ENCODE measurements at regions not wholly inside any gene's neighbourhood (a gene's known extent, or its start where the extent isn't known, plus 50 kb on each side); places are given as distances from the start of the nearest gene placed in this dataset.
"Not testable (repeated sequence)": the region's sequence is repeated elsewhere in the genome, so short reads cannot be mapped to it uniquely, and the experiment has no call there.

DNA sequence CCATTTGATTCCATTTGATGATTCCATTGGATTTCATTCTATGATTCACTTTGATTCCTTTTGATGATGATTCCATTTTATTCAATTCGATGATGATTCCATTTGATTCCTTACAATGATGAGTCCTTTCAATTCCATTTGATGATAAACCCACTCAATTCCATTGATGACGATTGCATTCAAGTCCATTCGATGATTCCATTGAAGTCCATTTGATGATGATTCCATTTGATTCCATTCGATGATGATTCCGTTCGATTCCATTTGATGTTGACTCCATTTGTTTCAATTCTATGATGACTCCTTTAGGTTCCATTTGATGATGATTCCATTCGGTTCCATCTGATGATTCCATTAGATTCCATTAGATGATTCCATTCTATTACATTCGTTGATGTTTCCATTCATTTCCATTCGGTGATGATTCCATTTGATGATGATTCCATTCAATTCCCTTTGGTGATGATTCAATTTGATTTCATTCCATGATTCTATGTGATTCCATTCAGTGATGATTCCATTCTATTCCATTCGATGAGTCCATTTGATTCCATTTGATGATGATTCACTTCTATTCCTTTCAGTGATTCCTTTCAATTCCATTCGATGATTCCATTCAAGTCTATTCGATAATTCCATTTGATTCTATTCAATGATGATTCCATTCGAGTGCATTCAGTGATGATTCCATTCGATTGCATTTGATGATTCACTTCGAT lies 1106.0 kb downstream of the RPIA start:
- Histone ChIP-seq H3K27me3 (ENCODE audit: control insufficient read depth, insufficient read depth, low read length) (no peaks in the 10 kb centered on the region), H3K4me2 (ENCODE audit: low read length) (no peak overlapping the region), H3K79me2 (no peaks in the 10 kb centered on the region), H3K9me3 (ENCODE audit: control insufficient read depth, low read length) (no peaks in the 10 kb centered on the region), H3K4me3 (ENCODE audit: low read depth, low read length) (no peak overlapping the region), H3K36me3 (ENCODE audit: control insufficient read depth, insufficient read depth, low read length) (no peaks in the 10 kb centered on the region), H3K27ac (no peak overlapping the region), H2AFZ (no peak overlapping the region), H3K9ac (no peak overlapping the region), H3K4me1 (no peaks in the 10 kb centered on the region)
- TF ChIP-seq, protein P1, sequence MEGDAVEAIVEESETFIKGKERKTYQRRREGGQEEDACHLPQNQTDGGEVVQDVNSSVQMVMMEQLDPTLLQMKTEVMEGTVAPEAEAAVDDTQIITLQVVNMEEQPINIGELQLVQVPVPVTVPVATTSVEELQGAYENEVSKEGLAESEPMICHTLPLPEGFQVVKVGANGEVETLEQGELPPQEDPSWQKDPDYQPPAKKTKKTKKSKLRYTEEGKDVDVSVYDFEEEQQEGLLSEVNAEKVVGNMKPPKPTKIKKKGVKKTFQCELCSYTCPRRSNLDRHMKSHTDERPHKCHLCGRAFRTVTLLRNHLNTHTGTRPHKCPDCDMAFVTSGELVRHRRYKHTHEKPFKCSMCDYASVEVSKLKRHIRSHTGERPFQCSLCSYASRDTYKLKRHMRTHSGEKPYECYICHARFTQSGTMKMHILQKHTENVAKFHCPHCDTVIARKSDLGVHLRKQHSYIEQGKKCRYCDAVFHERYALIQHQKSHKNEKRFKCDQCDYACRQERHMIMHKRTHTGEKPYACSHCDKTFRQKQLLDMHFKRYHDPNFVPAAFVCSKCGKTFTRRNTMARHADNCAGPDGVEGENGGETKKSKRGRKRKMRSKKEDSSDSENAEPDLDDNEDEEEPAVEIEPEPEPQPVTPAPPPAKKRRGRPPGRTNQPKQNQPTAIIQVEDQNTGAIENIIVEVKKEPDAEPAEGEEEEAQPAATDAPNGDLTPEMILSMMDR (IDR thresholded peaks at IDR 0.05): no peak

DNA sequence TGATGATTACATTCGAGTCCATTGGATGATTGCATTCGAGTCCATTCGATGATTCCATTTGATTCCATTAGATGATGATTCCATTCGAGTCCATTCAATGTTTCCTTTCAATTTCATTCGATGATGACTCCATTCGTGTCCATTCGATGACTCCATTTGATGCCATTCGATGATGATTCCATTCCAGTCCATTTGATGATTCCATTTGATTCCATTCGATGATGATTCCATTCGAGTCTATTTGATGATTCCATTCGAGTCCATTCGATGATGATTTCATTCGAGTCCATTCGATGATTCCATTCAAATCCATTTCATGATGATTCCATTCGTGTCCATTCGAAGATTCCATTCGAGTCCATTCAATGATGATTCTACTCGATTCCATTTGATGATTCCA lies 1109.7 kb downstream of the RPIA start:
- not testable (repeated sequence) for H3K9ac ChIP-seq; H3K4me3 ChIP-seq (ENCODE audit: low read depth, low read length); H3K36me3 ChIP-seq (ENCODE audit: control insufficient read depth, insufficient read depth, low read length); H3K4me2 ChIP-seq (ENCODE audit: low read length); H3K27me3 ChIP-seq (ENCODE audit: control insufficient read depth, insufficient read depth, low read length); H2AFZ ChIP-seq; H3K4me1 ChIP-seq; H3K9me3 ChIP-seq (ENCODE audit: control insufficient read depth, low read length); H3K79me2 ChIP-seq; H3K27ac ChIP-seq

DNA sequence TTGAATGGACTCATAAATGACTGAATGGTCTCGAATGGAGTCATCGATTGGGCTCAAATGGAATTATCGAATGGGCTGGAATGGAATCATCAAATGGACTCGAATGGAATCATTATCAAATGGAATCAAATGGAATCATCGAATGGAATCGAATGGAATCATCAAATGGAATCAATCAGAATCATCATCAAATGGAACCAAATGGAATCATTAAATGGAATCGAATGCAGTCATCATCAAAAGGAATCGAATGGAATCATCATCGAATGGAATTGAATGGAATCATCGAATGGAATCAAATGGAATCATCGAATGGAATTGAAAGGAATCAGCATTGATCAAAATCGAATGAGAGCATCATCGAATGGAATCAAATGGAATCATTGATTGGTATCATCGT lies 1114.9 kb downstream of the RPIA start:
- not testable (repeated sequence) for H3K4me3 ChIP-seq (ENCODE audit: low read depth, low read length); H3K9ac ChIP-seq; H3K79me2 ChIP-seq; H3K36me3 ChIP-seq (ENCODE audit: control insufficient read depth, insufficient read depth, low read length); H2AFZ ChIP-seq; H3K27me3 ChIP-seq (ENCODE audit: control insufficient read depth, insufficient read depth, low read length); H3K27ac ChIP-seq; H3K4me1 ChIP-seq; H3K4me2 ChIP-seq (ENCODE audit: low read length); H3K9me3 ChIP-seq (ENCODE audit: control insufficient read depth, low read length)

DNA sequence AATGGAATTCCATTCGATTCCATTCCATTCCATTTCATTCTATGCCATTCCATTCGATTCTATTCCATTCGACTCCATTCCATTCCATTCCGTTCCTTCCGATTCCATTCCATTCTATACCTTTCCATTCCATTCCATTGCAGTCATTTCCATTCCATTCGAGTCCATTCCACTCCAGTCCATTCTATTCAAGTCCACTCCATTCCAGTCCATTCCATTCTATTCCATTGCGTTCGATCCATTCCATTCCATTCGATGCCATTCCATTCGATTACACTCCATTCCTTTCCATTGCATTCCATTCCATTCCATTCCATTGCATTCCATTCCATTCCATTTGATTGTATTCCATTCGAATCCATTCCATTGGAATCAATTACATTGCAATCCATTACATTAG lies 1119.8 kb downstream of the RPIA start:
- no peaks in the 10 kb centered on the region for H3K27me3 ChIP-seq (ENCODE audit: control insufficient read depth, insufficient read depth, low read length)
- TF ChIP-seq, protein P1 (IDR thresholded peaks at IDR 0.05): no peak
- H3K79me2 ChIP-seq: no peaks in the 10 kb centered on the region
- no peaks in the 10 kb centered on the region for H3K4me1 ChIP-seq
- peaks cover 4% of the 10 kb centered on the region for H3K9me3 ChIP-seq (ENCODE audit: control insufficient read depth, low read length)
- no peak overlapping the region for H3K9ac ChIP-seq
- no peak overlapping the region for H3K4me3 ChIP-seq (ENCODE audit: low read depth, low read length)
- H3K27ac ChIP-seq: no peak overlapping the region
- H3K36me3 ChIP-seq (ENCODE audit: control insufficient read depth, insufficient read depth, low read length): no peaks in the 10 kb centered on the region
- no peak overlapping the region for H3K4me2 ChIP-seq (ENCODE audit: low read length)
- H2AFZ ChIP-seq: no peak overlapping the region

DNA sequence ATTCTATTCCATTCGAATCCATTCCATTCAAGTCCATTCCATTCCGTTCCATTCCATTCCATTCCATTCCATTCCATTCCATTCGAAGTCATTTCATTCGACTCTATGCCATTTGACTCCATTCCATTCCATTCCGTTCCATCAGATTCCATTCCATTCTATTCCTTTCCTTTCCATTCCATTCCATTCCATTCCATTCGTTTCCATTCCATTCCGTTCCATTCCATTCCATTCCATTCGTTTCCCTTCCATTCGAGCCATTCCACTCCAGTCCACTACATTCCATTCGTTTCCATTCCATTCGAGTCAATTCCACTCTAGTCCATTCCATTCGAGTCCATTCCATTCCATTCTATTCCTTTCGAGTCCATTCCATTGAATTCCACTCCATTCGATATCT lies 1120.4 kb downstream of the RPIA start:
- not testable (repeated sequence) for H3K4me1 ChIP-seq; H3K79me2 ChIP-seq; H3K4me2 ChIP-seq (ENCODE audit: low read length); H3K27ac ChIP-seq; H2AFZ ChIP-seq; H3K27me3 ChIP-seq (ENCODE audit: control insufficient read depth, insufficient read depth, low read length); H3K4me3 ChIP-seq (ENCODE audit: low read depth, low read length); H3K36me3 ChIP-seq (ENCODE audit: control insufficient read depth, insufficient read depth, low read length); H3K9me3 ChIP-seq (ENCODE audit: control insufficient read depth, low read length); H3K9ac ChIP-seq

DNA sequence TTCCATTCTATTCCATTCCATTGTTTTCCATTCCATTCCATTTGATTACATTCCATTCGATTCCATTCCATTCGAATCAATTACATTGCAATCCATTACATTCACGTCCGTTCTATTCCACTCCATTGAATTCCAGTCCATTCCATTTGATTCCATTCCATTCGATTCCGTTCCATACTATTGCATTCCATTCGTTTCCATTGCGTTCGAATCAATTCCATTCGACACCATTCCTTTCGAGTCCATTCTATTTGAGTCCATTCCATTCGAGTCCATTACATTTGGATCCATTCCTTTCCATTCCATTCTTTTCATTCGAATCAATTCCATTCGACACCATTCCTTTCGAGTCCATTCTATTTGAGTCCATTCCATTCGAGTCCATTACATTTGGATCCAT lies 1122.9 kb downstream of the RPIA start:
- H2AFZ ChIP-seq; H3K4me3 ChIP-seq (ENCODE audit: low read depth, low read length); H3K79me2 ChIP-seq; H3K36me3 ChIP-seq (ENCODE audit: control insufficient read depth, insufficient read depth, low read length); H3K9ac ChIP-seq; H3K9me3 ChIP-seq (ENCODE audit: control insufficient read depth, low read length); H3K27ac ChIP-seq; H3K27me3 ChIP-seq (ENCODE audit: control insufficient read depth, insufficient read depth, low read length); H3K4me2 ChIP-seq (ENCODE audit: low read length); H3K4me1 ChIP-seq: not testable (repeated sequence)

DNA sequence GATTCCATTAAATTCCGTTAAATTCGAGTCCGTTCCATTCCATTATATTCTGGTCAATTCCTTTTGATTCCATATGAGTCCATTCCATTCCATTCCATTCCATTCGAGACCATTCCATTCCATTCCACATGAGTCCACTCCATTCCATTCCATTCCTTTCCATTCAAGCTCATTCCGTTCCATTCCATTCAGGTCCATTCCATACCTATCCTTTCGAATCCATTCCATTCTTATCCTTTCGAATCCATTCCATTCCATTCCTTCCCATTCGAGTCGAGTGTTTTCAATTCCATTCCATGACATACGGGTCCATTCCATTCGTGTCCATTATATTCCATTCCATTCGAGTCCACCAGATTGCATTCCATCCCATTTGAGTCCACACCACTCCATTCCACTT lies 1127.4 kb downstream of the RPIA start:
- H3K27ac ChIP-seq: no peak overlapping the region
- no peak overlapping the region for H2AFZ ChIP-seq
- no peak overlapping the region for H3K4me3 ChIP-seq (ENCODE audit: low read depth, low read length)
- H3K79me2 ChIP-seq: no peaks in the 10 kb centered on the region
- H3K4me1 ChIP-seq: no peaks in the 10 kb centered on the region
- TF ChIP-seq, protein P1 (IDR thresholded peaks at IDR 0.05): no peak
- H3K4me2 ChIP-seq (ENCODE audit: low read length): no peak overlapping the region
- no peaks in the 10 kb centered on the region for H3K27me3 ChIP-seq (ENCODE audit: control insufficient read depth, insufficient read depth, low read length)
- peaks cover 4% of the 10 kb centered on the region for H3K9me3 ChIP-seq (ENCODE audit: control insufficient read depth, low read length)
- no peaks in the 10 kb centered on the region for H3K36me3 ChIP-seq (ENCODE audit: control insufficient read depth, insufficient read depth, low read length)
- H3K9ac ChIP-seq: no peak overlapping the region
